Uterus (tissue), 3 donors: ENCODE measurements at regions not wholly inside any gene's neighbourhood (a gene's known extent, or its start where the extent isn't known, plus 50 kb on each side); places are given as distances from the start of the nearest gene placed in this dataset.

Source experiments
- DNase-seq, 2 donors: peaks; one replicate each; pipeline ENCODE4 v3.0.0-alpha.2; 2019 to 2020
- H3K27ac ChIP-seq, 2 donors: fragments of 200-600 bp; sonication (generic); 1 replicate in 1 of 2; 2 replicates in 1 of 2; pipeline ENCODE4 v1.5.1; 2016 to 2018
- H3K27me3 ChIP-seq, 2 donors: fragments of 200-600 bp; sonication (generic); one replicate each; pipeline ENCODE4 v1.5.1; 2018 to 2019; ENCODE audit warnings: control low read depth in 1 of 2
- H3K36me3 ChIP-seq, 2 donors: fragments of 200-600 bp; sonication (generic); one replicate each; pipeline ENCODE4 v1.5.1; 2019; ENCODE audit warnings: control low read depth in 1 of 2
- H3K4me1 ChIP-seq, 2 donors: fragments of 200-600 bp; sonication (generic); one replicate each; pipeline ENCODE4 v1.5.1; 2018 to 2019; ENCODE audit warnings: control low read depth in 1 of 2
- H3K4me3 ChIP-seq, 2 donors: fragments of 200-600 bp; sonication (generic); 1 replicate in 1 of 2; 2 replicates in 1 of 2; pipeline ENCODE4 v1.5.1; 2018 to 2019; ENCODE audit warnings: mild to moderate bottlenecking in 1 of 2
- H3K9me3 ChIP-seq, 2 donors: fragments of 200-600 bp; sonication (generic); one replicate each; pipeline ENCODE4 v1.5.1; 2019; ENCODE audit warnings: control low read depth in 1 of 2
- POLR2A ChIP-seq, 2 donors: fragments of 450-650 bp; IDR thresholded peaks; one replicate each; pipeline ENCODE4 v1.6.1; 2016; ENCODE audit warnings: antibody characterized with exemption in 2 of 2, mild to moderate bottlenecking in 1 of 2, moderate library complexity in 1 of 2
- intact Hi-C: fragments of 100-400 bp; cut with DNase I; formaldehyde crosslinking; loops from one replicate; pipeline ENCODE4 v1.15.1; 2023; ENCODE audit warnings: low total_unique reads
- TF ChIP-seq, protein P1 (sequence below), 4 experiments: fragments of 200-600 bp in 2 of 4; fragments of 450-650 bp in 2 of 4; sonication (generic) in 2 of 4; IDR thresholded peaks; one replicate each; pipeline ENCODE4 v1.5.1; 2016 to 2019; ENCODE audit warnings: antibody characterized with exemption in 4 of 4, mild to moderate bottlenecking in 2 of 4, moderate library complexity in 1 of 4
- donor health status: DM: yes; HTN: yes; CAD: no.

DNA sequence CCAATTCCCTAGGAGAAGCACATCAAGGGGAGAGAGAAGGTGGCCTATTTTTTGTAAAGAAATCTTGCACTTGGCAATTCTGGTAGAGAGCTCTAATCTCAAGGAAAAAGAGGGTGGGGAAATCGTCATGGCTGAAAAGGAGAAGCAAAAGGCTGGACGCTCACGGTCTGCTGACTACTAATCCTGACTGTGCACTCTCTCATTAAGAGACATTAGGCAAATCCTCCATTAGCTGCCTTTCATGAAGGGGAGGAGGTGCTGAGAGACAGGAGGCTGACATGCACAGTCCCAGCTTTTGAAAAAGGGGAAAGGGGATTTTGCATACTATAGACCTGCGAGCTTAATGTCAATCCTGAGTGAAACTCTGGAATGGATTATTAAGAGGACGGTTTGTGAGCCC, 170.0 kb downstream of the NR2F2 start:
- Histone ChIP-seq H3K4me3 (no peak overlapping the region), H3K27ac (no peak overlapping the region), H3K9me3 (no peaks in the 10 kb centered on the region), H3K4me1 (no peaks in the 10 kb centered on the region), H3K27me3 (no peaks in the 10 kb centered on the region), H3K36me3 (no peaks in the 10 kb centered on the region)
- intact Hi-C loops: no loop called here
- no peak for DNase-seq
- TF ChIP-seq, protein P1, sequence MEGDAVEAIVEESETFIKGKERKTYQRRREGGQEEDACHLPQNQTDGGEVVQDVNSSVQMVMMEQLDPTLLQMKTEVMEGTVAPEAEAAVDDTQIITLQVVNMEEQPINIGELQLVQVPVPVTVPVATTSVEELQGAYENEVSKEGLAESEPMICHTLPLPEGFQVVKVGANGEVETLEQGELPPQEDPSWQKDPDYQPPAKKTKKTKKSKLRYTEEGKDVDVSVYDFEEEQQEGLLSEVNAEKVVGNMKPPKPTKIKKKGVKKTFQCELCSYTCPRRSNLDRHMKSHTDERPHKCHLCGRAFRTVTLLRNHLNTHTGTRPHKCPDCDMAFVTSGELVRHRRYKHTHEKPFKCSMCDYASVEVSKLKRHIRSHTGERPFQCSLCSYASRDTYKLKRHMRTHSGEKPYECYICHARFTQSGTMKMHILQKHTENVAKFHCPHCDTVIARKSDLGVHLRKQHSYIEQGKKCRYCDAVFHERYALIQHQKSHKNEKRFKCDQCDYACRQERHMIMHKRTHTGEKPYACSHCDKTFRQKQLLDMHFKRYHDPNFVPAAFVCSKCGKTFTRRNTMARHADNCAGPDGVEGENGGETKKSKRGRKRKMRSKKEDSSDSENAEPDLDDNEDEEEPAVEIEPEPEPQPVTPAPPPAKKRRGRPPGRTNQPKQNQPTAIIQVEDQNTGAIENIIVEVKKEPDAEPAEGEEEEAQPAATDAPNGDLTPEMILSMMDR (IDR thresholded peaks at IDR 0.05): no peak
- TF ChIP-seq POLR2A (IDR thresholded peaks at IDR 0.05): no peak

DNA sequence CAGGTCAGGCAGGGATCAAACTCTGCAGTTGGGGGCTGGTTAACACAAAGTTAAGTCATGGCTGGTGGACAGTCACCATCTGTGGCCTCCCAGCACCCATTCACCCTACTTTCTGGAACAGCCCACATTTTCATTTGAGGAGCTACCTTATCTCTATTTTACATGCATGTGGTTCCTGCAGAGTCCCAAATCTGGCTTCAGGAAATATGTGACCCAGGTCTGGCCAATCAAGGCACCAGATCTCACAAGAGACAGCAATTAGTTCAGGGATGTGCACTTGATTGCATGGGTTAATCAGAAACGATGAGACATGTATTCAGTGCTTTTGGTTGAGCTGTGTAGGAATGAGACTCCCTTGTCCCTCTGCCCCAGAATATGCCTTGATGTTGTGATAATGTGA, 170.9 kb downstream of the NR2F2 start:
- Histone ChIP-seq H3K4me3 (no peak overlapping the region), H3K9me3 (no peaks in the 10 kb centered on the region), H3K36me3 (no peaks in the 10 kb centered on the region), H3K27ac (no peak overlapping the region), H3K27me3 (no peaks in the 10 kb centered on the region), H3K4me1 (no peaks in the 10 kb centered on the region)
- TF ChIP-seq, protein P1 (IDR thresholded peaks at IDR 0.05): no peak
- no peak for TF ChIP-seq POLR2A (IDR thresholded peaks at IDR 0.05)
- no peak for DNase-seq
- intact Hi-C loops: no loop called here

DNA sequence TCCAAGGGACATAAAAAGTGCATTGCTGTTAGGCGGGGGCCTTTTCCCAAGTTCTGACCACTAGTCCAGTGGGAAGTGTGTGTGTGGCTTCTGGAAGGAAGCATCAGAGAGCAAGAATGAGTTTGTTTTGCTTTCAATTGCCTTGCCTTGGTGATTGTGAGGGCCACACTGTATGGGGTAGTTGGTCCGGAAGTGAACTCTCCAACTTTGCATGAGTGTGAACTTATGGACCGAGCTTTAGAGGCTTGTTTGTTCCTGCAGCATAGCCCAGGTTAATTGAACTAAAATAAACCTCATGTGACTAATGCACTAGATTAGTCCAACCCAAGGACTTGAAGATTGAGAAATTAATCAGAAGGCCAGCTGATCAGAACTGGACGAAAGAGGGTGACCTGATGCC, 171.7 kb downstream of the NR2F2 start:
- intact Hi-C loops: no loop called here
- H3K4me1 ChIP-seq: no peaks in the 10 kb centered on the region
- H3K9me3 ChIP-seq: no peaks in the 10 kb centered on the region
- no peaks in the 10 kb centered on the region for H3K36me3 ChIP-seq
- no peak for TF ChIP-seq POLR2A (IDR thresholded peaks at IDR 0.05)
- H3K27ac ChIP-seq: no peak overlapping the region
- H3K4me3 ChIP-seq: no peak overlapping the region
- DNase-seq: no peak
- H3K27me3 ChIP-seq: no peaks in the 10 kb centered on the region

DNA sequence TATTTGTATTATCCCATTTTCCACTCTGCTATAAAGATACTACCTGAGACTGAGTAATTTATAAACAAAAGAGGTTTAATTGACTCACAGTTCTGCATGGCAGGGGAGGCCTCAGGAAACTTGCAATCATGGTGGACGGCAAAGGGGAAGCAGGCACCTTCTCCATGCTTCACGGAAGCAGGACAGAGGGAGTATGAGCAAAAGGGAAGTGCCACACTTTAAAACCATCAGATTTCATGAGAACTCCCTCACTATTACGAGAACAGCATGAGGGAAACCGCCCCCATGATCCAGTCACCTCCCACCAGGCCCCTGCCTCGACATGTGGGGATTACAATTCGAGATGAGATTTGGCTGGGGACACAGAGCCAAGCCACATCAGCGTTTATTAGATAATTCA, 172.8 kb downstream of the NR2F2 start:
- no peak overlapping the region for H3K4me3 ChIP-seq
- no peaks in the 10 kb centered on the region for H3K27me3 ChIP-seq
- no peak for DNase-seq
- TF ChIP-seq, protein P1 (IDR thresholded peaks at IDR 0.05): no peak
- no peak for TF ChIP-seq POLR2A (IDR thresholded peaks at IDR 0.05)
- no peaks in the 10 kb centered on the region for H3K4me1 ChIP-seq
- no peaks in the 10 kb centered on the region for H3K9me3 ChIP-seq
- H3K36me3 ChIP-seq: no peaks in the 10 kb centered on the region
- intact Hi-C loops: no loop called here
- H3K27ac ChIP-seq: no peak overlapping the region

DNA sequence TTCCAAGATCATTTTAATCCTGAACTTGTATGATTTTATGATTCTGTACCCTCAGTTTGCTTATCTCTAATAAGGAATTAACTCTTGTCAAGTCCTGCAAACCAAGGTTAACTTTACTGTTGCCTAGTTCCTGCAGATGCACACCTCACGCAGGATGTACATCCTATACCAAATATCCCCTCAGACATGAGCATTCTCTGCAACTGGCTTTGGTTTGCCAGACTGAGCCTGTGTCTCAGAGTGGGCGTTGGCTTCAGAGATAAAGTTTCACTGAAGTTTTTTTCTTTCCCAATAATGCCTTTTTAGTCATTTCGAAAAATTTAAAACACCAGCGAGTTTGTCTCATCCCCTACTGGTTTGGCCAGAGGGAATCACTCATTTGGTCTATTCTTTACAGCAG, 173.9 kb downstream of the NR2F2 start:
- DNase-seq: no peak
- no peak overlapping the region for H3K4me3 ChIP-seq
- H3K27ac ChIP-seq: no peak overlapping the region
- H3K27me3 ChIP-seq: no peaks in the 10 kb centered on the region
- H3K4me1 ChIP-seq: no peaks in the 10 kb centered on the region
- intact Hi-C loops: no loop called here
- H3K36me3 ChIP-seq: no peaks in the 10 kb centered on the region
- H3K9me3 ChIP-seq: no peaks in the 10 kb centered on the region
- TF ChIP-seq POLR2A (IDR thresholded peaks at IDR 0.05): no peak
- TF ChIP-seq, protein P1 (IDR thresholded peaks at IDR 0.05): no peak

DNA sequence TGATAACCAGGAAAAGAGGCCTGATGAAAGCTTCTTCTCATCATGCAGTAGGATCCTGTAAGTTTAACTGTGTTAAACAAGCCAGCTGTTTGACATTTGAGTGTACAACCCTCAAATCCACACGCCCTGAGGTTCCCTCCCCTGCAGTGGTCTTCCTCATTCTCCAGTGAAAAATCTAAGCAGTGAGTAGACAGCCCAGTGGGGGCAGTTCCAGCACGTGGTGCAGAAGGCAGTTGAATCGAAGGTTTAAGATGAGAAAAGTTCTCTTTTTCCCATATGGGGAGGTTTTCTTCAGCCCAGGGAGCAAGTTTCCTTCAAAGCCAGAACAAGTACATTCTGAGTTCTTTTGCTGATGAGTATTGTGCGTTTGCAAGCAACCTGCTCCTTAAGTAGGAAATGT, 174.5 kb downstream of the NR2F2 start:
- Histone ChIP-seq H3K4me1 (no peaks in the 10 kb centered on the region), H3K4me3 (no peak overlapping the region), H3K27ac (no peak overlapping the region), H3K9me3 (no peaks in the 10 kb centered on the region), H3K36me3 (no peaks in the 10 kb centered on the region), H3K27me3 (no peaks in the 10 kb centered on the region)
- DNase-seq: no peak
- no peak for TF ChIP-seq POLR2A (IDR thresholded peaks at IDR 0.05)
- TF ChIP-seq, protein P1 (IDR thresholded peaks at IDR 0.05): no peak
- intact Hi-C loops: no loop called here
